Mucosa of descending colon (tissue), 3 donors: ENCODE measurements at regions not wholly inside any gene's neighbourhood (a gene's known extent, or its start where the extent isn't known, plus 50 kb on each side); places are given as distances from the start of the nearest gene placed in this dataset.

ENCODE experiments used
- ATAC-seq: fragments of 200-7000 bp; cut with Tn5 transposase; one replicate; pipeline ENCODE4 v1.9.1; 2020; ENCODE audit warnings: mild to moderate bottlenecking, moderate library complexity
- DNase-seq, 3 donors: peaks; one replicate each; pipeline ENCODE4 v3.0.0-alpha.2; 2020
- H3K36me3 ChIP-seq: fragments of 200-600 bp; one replicate; pipeline ENCODE4 v1.8.0; 2021; ENCODE audit warnings: low read depth, mild to moderate bottlenecking
- H3K4me1 ChIP-seq: fragments of 200-600 bp; one replicate; pipeline ENCODE4 v1.8.0; 2021; ENCODE audit warnings: low read depth, mild to moderate bottlenecking
- H3K4me3 ChIP-seq: fragments of 200-600 bp; one replicate; pipeline ENCODE4 v1.8.0; 2021; ENCODE audit warnings: mild to moderate bottlenecking
- H3K9me3 ChIP-seq: fragments of 200-600 bp; one replicate; pipeline ENCODE4 v1.8.0; 2021; ENCODE audit warnings: mild to moderate bottlenecking
- intact Hi-C, 2 donors: fragments of 100-400 bp; cut with DNase I in 1 of 2; cut with micrococcal nuclease in 1 of 2; formaldehyde crosslinking; loops; one replicate each; pipeline versions ENCODE4 v1.11.0 to v1.11.1; 2022; cut with DNase I, micrococcal nuclease
- TF ChIP-seq, protein P1 (sequence below): fragments of 200-600 bp; IDR thresholded peaks from one replicate; pipeline ENCODE4 v1.8.0; 2022; ENCODE audit warnings: antibody characterized with exemption, mild to moderate bottlenecking
- donor health status: DM: no; HTN: no; CAD: no; lungs with moderate emphysema.
- donor health status: DM: no; HTN: no; CAD: no.
- donor health status: DM: no; HTN: yes; CAD: no.

DNA sequence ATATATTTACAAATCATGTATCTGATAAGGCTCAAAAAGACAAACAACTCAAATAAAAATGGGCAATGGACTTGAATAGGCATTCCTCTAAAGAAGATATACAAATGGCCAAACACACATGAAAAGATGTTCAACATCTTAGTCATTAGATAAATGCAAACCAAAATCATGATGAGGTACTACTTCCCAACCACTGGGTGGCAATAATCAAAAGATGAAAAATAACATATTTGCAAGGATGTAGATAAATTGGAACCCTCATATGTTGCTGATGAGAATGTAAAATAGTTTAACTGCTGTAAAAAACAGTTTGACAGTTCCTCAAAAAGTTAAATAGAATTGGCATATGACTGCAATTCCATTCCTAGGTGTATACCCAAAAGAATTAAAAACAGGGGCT, 132.3 kb downstream of the TTC32 start:
- TF ChIP-seq, protein P1, sequence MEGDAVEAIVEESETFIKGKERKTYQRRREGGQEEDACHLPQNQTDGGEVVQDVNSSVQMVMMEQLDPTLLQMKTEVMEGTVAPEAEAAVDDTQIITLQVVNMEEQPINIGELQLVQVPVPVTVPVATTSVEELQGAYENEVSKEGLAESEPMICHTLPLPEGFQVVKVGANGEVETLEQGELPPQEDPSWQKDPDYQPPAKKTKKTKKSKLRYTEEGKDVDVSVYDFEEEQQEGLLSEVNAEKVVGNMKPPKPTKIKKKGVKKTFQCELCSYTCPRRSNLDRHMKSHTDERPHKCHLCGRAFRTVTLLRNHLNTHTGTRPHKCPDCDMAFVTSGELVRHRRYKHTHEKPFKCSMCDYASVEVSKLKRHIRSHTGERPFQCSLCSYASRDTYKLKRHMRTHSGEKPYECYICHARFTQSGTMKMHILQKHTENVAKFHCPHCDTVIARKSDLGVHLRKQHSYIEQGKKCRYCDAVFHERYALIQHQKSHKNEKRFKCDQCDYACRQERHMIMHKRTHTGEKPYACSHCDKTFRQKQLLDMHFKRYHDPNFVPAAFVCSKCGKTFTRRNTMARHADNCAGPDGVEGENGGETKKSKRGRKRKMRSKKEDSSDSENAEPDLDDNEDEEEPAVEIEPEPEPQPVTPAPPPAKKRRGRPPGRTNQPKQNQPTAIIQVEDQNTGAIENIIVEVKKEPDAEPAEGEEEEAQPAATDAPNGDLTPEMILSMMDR, result no peak
- Histone ChIP-seq H3K4me1 (no peaks in the 10 kb centered on the region), H3K9me3 (no peaks in the 10 kb centered on the region), H3K4me3 (no peak overlapping the region), H3K36me3 (no peaks in the 10 kb centered on the region)
- ATAC-seq (no peak), DNase-seq (no peak)
- intact Hi-C loops, result no loop called here

DNA sequence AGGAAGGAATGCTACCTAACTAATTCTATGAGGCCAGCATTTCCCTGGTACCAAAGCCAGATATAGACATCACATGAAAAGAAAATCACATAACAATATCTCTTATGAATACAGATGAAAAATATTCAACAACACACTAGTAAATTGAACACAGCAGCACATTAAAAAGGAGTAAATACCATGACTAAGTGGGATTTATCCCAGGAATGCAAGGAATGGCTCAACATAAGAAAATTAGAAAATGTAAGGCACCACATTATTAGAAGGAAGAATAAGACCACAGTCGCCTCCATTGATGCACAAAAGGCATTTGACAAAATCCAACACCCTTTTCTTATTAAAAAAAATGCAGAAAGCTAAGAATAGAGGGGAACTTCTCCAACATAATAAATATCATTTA, 133.9 kb downstream of the TTC32 start:
- H3K4me1 ChIP-seq, result no peaks in the 10 kb centered on the region
- no peaks in the 10 kb centered on the region for H3K36me3 ChIP-seq
- no peak overlapping the region for H3K4me3 ChIP-seq
- no peaks in the 10 kb centered on the region for H3K9me3 ChIP-seq
- ATAC-seq (no peak), DNase-seq (no peak)
- TF ChIP-seq, protein P1, result no peak
- intact Hi-C loops, result no loop called here

DNA sequence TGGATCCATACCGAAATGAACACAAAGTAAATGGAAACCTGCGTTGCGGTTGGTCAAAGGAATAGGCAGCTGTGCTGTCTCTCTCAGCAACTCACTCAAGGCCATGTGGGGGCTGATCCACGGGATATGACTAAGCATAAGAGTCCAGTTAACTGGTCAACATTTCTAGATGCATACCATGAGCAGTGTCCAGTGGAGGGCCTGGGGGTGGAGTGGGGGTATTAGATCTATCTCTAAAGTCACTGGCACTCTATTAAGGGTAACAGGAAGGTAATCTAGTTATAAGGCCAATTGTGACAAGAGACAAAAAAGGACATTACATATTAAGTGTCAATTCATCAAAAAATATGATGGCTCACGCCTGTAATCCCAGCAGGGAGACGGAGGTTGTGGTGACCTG, 136.8 kb downstream of the TTC32 start:
- Histone ChIP-seq H3K4me3 (no peak overlapping the region), H3K9me3 (no peaks in the 10 kb centered on the region), H3K36me3 (no peaks in the 10 kb centered on the region), H3K4me1 (no peaks in the 10 kb centered on the region)
- ATAC-seq (no peak), DNase-seq (no peak)
- intact Hi-C loops, result no loop called here
- TF ChIP-seq, protein P1, result no peak

DNA sequence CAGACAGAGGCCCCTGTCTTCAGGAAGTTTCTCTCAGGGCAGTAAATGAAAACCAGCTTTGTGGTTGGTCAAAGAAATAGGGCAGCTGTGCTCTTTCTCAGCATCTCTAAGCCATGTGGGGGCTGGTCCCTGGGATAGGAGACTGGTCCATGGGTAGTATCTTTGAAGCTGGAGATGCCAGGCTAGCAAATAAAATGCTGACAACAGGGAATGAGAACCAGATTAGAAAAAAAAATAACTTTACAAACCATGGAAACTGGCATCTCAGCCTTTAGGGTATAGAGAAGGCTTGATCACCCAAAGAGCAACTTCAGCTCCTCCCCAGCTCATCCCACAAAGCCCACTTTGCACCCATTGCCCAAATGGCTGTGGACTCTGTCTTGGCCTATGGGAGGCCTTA, 138.1 kb downstream of the TTC32 start:
- intact Hi-C loops, result no loop called here
- Histone ChIP-seq H3K4me3 (no peak overlapping the region), H3K36me3 (no peaks in the 10 kb centered on the region), H3K4me1 (no peaks in the 10 kb centered on the region), H3K9me3 (no peaks in the 10 kb centered on the region)
- DNase-seq (no peak), ATAC-seq (no peak)
- TF ChIP-seq, protein P1, result no peak

DNA sequence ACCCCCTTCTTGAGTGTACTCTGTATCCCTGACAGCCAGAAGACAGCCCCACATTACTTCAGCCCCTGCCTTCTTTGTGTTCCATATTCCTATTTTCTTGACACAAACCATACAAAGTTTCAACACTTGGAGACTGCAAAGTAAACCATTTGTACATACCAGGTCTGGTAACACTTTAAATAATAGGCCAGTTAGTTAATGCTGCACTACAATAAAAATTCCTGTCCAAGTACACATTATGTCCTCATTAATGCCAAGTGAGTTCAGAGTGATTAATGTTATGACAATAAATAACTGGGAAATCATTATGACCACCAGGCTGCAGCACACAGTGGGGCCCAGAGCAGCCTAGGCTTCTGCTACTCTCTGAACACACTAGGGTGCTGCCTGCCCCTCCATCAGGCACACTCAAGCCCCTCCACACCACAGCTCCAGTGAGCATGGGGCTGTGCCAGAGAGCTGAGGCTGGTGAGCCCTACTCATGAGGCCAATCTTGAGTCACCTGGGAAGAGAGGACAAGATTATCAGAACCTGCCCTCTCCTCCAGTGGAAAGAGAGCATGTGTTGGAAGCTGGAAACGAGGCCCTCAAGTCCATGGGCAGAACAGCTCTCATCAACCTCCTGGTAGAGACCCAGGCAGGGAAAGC, 138.7 kb downstream of the TTC32 start:
- Histone ChIP-seq H3K36me3 (no peaks in the 10 kb centered on the region), H3K4me1 (no peaks in the 10 kb centered on the region), H3K9me3 (no peaks in the 10 kb centered on the region), H3K4me3 (no peak overlapping the region)
- TF ChIP-seq, protein P1, result no peak
- intact Hi-C loops, result no loop called here
- DNase-seq, result no peak
- no peak for ATAC-seq

DNA sequence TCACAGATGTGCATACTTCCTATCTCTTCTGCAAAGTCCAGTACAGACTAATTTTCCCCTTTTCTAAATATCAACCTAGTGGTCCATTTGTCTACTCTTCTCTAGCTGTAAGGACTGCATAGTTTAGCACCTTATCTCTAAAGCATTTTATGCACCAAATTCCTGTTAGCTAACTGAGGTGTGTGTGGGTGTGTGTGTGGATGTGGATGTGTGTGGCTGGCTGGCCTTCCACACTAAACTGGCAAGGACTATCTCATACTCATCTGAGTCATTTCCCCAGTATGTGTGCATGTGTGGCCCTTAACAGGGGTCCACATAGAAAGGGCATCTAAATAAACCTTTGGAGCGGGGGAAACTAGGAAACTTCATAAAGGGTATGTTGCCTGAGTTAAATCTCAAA, 139.6 kb downstream of the TTC32 start:
- Histone ChIP-seq H3K9me3 (no peaks in the 10 kb centered on the region), H3K36me3 (no peaks in the 10 kb centered on the region), H3K4me3 (no peak overlapping the region), H3K4me1 (no peaks in the 10 kb centered on the region)
- TF ChIP-seq, protein P1, result no peak
- intact Hi-C loops, result no loop called here
- DNase-seq, result no peak
- no peak for ATAC-seq
